KBM-7 (cell line): ENCODE measurements at regions not wholly inside any gene's neighbourhood (a gene's known extent, or its start where the extent isn't known, plus 50 kb on each side); places are given as distances from the start of the nearest gene placed in this dataset.
"Not testable (repeated sequence)": the region's sequence is repeated elsewhere in the genome, so short reads cannot be mapped to it uniquely, and the experiment has no call there.

ENCODE experiments used
- DNase-seq: peaks from one replicate; pipeline ENCODE4 v3.0.0-alpha.2; 2015
- in situ Hi-C: fragments of 300-500 bp; cut with MboI; formaldehyde crosslinking; loops from 2 replicates; pipeline ENCODE4 v1.14.3; 2020; ENCODE audit warnings: low sequenced_read_pairs, low pct_unique_long_range_greater_than_20kb, mixed read lengths

GRCh38 chr5:125464847-125465432 lies 718.5 kb upstream of the ZNF608 start:
- in situ Hi-C loops: no loop called here

GRCh38 chr5:125465703-125466102 lies 719.3 kb upstream of the ZNF608 start:
- in situ Hi-C loops: no loop called here
- DNase-seq: no peak

More at GRCh38 chr5:125464847-125465432, 718.5 kb upstream of the ZNF608 start:
- DNase-seq: no peak

- in situ Hi-C loops: no loop called here
- DNase-seq: no peak
Observed at GRCh38 chr5:125467222-125467621, 720.8 kb upstream of the ZNF608 start.

GRCh38 chr5:125470280-125470902 lies 724.0 kb upstream of the ZNF608 start:
- in situ Hi-C loops: no loop called here
- DNase-seq: no peak

- in situ Hi-C loops: no loop called here
Observed at GRCh38 chr5:125476901-125477585, 730.6 kb upstream of the ZNF608 start.

GRCh38 chr5:125477586-125477975 lies 731.1 kb upstream of the ZNF608 start:
- in situ Hi-C loops: no loop called here
- DNase-seq: no peak

More at GRCh38 chr5:125476901-125477585, 730.6 kb upstream of the ZNF608 start:
- DNase-seq: no peak

- DNase-seq: no peak
- in situ Hi-C loops: no loop called here
Observed at GRCh38 chr5:125478599-125478998, 732.2 kb upstream of the ZNF608 start.

GRCh38 chr5:125480911-125481310 lies 734.5 kb upstream of the ZNF608 start:
- in situ Hi-C loops: no loop called here
- no peak for DNase-seq

GRCh38 chr5:125481506-125482465 lies 735.3 kb upstream of the ZNF608 start:
- in situ Hi-C loops: no loop called here
- DNase-seq: no peak

GRCh38 chr5:125483609-125484008 lies 737.2 kb upstream of the ZNF608 start:
- no peak for DNase-seq
- in situ Hi-C loops: no loop called here

- in situ Hi-C loops: no loop called here
- DNase-seq: no peak
Observed at GRCh38 chr5:125484272-125484741, 737.9 kb upstream of the ZNF608 start.

- peak; percentile 57 for DNase-seq
Observed at GRCh38 chr5:125484742-125485641, 738.6 kb upstream of the ZNF608 start.

GRCh38 chr5:125485771-125486170 lies 739.3 kb upstream of the ZNF608 start:
- in situ Hi-C loops: no loop called here
- no peak for DNase-seq

More at GRCh38 chr5:125484742-125485641, 738.6 kb upstream of the ZNF608 start:
- in situ Hi-C loops: no loop called here

GRCh38 chr5:125486634-125487033 lies 740.2 kb upstream of the ZNF608 start:
- DNase-seq: no peak
- in situ Hi-C loops: no loop called here

- in situ Hi-C loops: no loop called here
- no peak for DNase-seq
Observed at GRCh38 chr5:125487231-125487630, 740.8 kb upstream of the ZNF608 start.

GRCh38 chr5:125487652-125488051 lies 741.2 kb upstream of the ZNF608 start:
- in situ Hi-C loops, DNase-seq: not testable (repeated sequence)

- DNase-seq: no peak
- in situ Hi-C loops: no loop called here
Observed at GRCh38 chr5:125489146-125489545, 742.7 kb upstream of the ZNF608 start.

GRCh38 chr5:125491986-125492492 lies 745.6 kb upstream of the ZNF608 start:
- in situ Hi-C loops: no loop called here
- no peak for DNase-seq
